ENCODE measurements at regions not wholly inside any gene's neighbourhood (a gene's known extent, or its start where the extent isn't known, plus 50 kb on each side); places are given as distances from the start of the nearest gene placed in this dataset.

GRCh38 chr10:33883881-33884280 is 549.4 kb upstream of the NRP1 start:
- TF ChIP-seq CTCF (IDR thresholded peaks at IDR 0.05) (no peak), EZH2 (IDR thresholded peaks at IDR 0.05; ENCODE audit: borderline replicate concordance, insufficient read depth, low read depth, low read length, poor library complexity, severe bottlenecking) (no peak)

Measured in B cell (primary cell).